OCI-LY7 (cell line): ENCODE measurements at regions not wholly inside any gene's neighbourhood (a gene's known extent, or its start where the extent isn't known, plus 50 kb on each side); places are given as distances from the start of the nearest gene placed in this dataset.

ENCODE experiments used
- BruUV-seq: library from RNA; stranded (reverse); fragments of 400-500 nt; replicated peaks from 2 replicates; lab custom pipeline; 2021; lab: Mats Ljungman, UMichigan
- CTCF ChIA-PET: fragments of 300-600 bp; sonication (Branson Sonifier 250); formaldehyde crosslinking; loops from one replicate; lab custom pipeline; 2022; ENCODE audit warnings: antibody characterized with exemption; ENCODE audit not compliant: unreplicated experiment; lab: Charles Lee
- POLR2A ChIA-PET: fragments of 300-600 bp; sonication (Branson Sonifier 250); formaldehyde crosslinking; loops from one replicate; lab custom pipeline; 2022; ENCODE audit warnings: antibody characterized with exemption; lab: Charles Lee
- DNase-seq: peaks from one replicate; pipeline ENCODE4 v3.0.0-alpha.2; 2015; ENCODE audit warnings: low spot score
- H2AFZ ChIP-seq: fragments of 200-600 bp; sonication (generic), shearing (Covaris generic); 2 replicates; pipeline ENCODE4 v1.6.1; 2014; ENCODE audit warnings: mild to moderate bottlenecking, antibody characterized with exemption, low read length, moderate library complexity
- H3K27ac ChIP-seq: fragments of 200-600 bp; sonication (generic); 2 replicates; pipeline ENCODE4 v1.5.1; 2014; ENCODE audit warnings: mixed run types, low read depth, mild to moderate bottlenecking, moderate library complexity, low read length, inconsistent platforms; ENCODE audit not compliant: poor library complexity, severe bottlenecking
- H3K36me3 ChIP-seq: fragments of 200-600 bp; sonication (generic); 2 replicates; pipeline ENCODE4 v1.6.1; 2014; ENCODE audit warnings: mild to moderate bottlenecking, antibody characterized with exemption, low read length, moderate library complexity, mixed read lengths; ENCODE audit not compliant: insufficient read depth
- H3K4me1 ChIP-seq: fragments of 200-600 bp; sonication (generic); 2 replicates; pipeline ENCODE4 v1.5.1; 2014; ENCODE audit warnings: mild to moderate bottlenecking, low read length; ENCODE audit not compliant: insufficient read depth, poor library complexity, severe bottlenecking
- H3K4me2 ChIP-seq: fragments of 200-600 bp; sonication (generic); 2 replicates; pipeline ENCODE4 v1.6.1; 2014; ENCODE audit warnings: mild to moderate bottlenecking, low read length
- H3K4me3 ChIP-seq: fragments of 200-600 bp; sonication (generic); 2 replicates; pipeline ENCODE4 v1.5.1; 2014; ENCODE audit warnings: mild to moderate bottlenecking, low read depth, low read length; ENCODE audit not compliant: poor library complexity, severe bottlenecking
- H3K79me2 ChIP-seq: fragments of 200-600 bp; sonication (generic); 2 replicates; pipeline ENCODE4 v1.6.1; 2016; ENCODE audit warnings: low read depth, mild to moderate bottlenecking, low read length, moderate library complexity, mixed read lengths; ENCODE audit not compliant: insufficient read depth
- H3K9me2 ChIP-seq: fragments of 200-600 bp; sonication (generic); 2 replicates; pipeline ENCODE4 v1.6.1; 2016; ENCODE audit warnings: mild to moderate bottlenecking, low read length, mixed read lengths; ENCODE audit not compliant: insufficient read depth
- H3K9me3 ChIP-seq: fragments of 200-600 bp; sonication (generic); 2 replicates; pipeline ENCODE4 v1.6.1; 2014; ENCODE audit warnings: mild to moderate bottlenecking, mixed run types, low read length, mixed read lengths
- H4K20me1 ChIP-seq: fragments of 200-600 bp; sonication (generic); 2 replicates; pipeline ENCODE4 v1.6.1; 2014; ENCODE audit warnings: mild to moderate bottlenecking, antibody characterized with exemption, low read length, moderate library complexity, mixed read lengths; ENCODE audit not compliant: insufficient read depth
- EZH2phosphoT487 ChIP-seq: fragments of 200-600 bp; sonication (generic); IDR thresholded peaks from 2 replicates; pipeline ENCODE4 v1.6.1; 2018; ENCODE audit warnings: low read depth, borderline replicate concordance, mild to moderate bottlenecking, mixed run types, antibody characterized with exemption, low read length, moderate library complexity, mixed read lengths
- intact Hi-C: fragments of 100-400 bp; cut with micrococcal nuclease; formaldehyde crosslinking; loops from one replicate; pipeline ENCODE4 v1.10.0; 2022; ENCODE audit not compliant: unreplicated experiment
- TF ChIP-seq, protein P1 (sequence below): fragments of 200-600 bp; sonication (generic); conservative IDR thresholded peaks from 2 replicates; pipeline ENCODE4 v1.5.1; 2014; ENCODE audit warnings: mild to moderate bottlenecking, antibody characterized with exemption, low read length, moderate library complexity, mixed read lengths

DNA sequence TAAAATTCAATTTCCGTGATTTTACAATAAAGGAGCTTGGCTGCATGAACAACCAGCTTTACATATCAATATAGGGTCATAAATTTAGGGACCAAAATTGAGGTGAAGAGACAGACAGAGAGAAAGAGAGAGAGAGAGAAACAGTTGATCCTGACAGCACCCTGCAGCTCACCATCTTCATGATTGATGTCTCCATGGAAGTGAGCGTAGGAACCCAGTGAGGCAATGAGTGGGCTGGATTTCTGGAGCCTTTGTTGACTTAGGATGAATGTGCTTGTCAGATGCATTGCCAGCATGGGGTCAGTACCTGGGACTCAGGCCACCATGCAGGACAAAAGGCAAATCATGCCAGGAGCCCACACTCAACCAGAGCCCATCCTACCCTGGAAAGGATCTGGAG is 165.1 kb upstream of the SYNDIG1 start:
- H3K9me3 ChIP-seq: no peaks in the 10 kb centered on the region
- no peak overlapping the region for H3K27ac ChIP-seq
- no peak for DNase-seq
- H3K36me3 ChIP-seq: no peaks in the 10 kb centered on the region
- no peak overlapping the region for H2AFZ ChIP-seq
- no peak overlapping the region for H3K4me2 ChIP-seq
- CTCF ChIA-PET: no interaction called here
- no peaks in the 10 kb centered on the region for H3K4me1 ChIP-seq
- POLR2A ChIA-PET: no interaction called here
- no peaks in the 10 kb centered on the region for H4K20me1 ChIP-seq
- no peak overlapping the region for H3K4me3 ChIP-seq
- BruUV-seq: no TSS peak
- TF ChIP-seq EZH2phosphoT487: no peak
- TF ChIP-seq, protein P1, sequence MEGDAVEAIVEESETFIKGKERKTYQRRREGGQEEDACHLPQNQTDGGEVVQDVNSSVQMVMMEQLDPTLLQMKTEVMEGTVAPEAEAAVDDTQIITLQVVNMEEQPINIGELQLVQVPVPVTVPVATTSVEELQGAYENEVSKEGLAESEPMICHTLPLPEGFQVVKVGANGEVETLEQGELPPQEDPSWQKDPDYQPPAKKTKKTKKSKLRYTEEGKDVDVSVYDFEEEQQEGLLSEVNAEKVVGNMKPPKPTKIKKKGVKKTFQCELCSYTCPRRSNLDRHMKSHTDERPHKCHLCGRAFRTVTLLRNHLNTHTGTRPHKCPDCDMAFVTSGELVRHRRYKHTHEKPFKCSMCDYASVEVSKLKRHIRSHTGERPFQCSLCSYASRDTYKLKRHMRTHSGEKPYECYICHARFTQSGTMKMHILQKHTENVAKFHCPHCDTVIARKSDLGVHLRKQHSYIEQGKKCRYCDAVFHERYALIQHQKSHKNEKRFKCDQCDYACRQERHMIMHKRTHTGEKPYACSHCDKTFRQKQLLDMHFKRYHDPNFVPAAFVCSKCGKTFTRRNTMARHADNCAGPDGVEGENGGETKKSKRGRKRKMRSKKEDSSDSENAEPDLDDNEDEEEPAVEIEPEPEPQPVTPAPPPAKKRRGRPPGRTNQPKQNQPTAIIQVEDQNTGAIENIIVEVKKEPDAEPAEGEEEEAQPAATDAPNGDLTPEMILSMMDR: no peak
- no peaks in the 10 kb centered on the region for H3K9me2 ChIP-seq
- intact Hi-C loops: no loop called here
- H3K79me2 ChIP-seq: no peaks in the 10 kb centered on the region

DNA sequence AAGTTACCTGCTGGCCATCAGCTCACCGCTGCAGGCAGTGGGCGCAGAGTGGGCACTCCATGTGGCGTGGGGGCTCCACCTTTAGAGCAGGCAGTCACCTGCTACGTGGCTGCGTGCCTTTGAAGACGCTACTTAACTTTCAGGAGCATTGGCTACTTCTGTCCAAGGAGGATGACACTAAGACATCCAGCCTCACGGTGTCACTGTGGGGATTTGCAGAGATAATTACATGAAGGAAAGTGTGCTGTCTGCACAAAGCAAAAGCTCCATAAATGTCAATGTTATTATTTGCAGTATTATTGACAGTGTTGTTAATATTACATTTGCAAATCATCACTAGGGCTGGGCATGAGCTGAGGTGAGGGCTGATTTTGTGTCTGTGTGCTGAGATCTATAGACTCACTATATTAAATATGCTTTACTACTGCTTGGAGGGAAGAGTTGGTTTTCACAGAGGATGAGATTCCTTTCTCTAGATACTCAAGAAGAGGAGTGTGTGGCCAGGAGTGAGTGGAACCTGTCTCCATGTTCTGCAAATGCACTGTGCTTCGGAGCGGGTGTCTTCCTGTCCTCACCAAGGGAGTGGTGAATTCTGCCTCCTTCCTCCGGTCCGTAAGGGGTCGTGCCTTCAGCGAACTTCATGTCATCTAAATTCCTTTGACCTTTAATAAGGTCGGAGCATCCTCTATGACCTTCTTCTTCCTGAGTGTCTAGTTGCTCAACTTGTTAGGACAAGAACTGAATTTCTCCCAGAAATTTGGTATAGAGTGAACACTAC is 165.8 kb upstream of the SYNDIG1 start:
- H3K27ac ChIP-seq: no peak overlapping the region
- H3K4me3 ChIP-seq: no peak overlapping the region
- H2AFZ ChIP-seq: no peak overlapping the region
- BruUV-seq: no TSS peak
- ChIA-PET CTCF (no interaction called here), POLR2A (no interaction called here)
- H3K4me1 ChIP-seq: no peaks in the 10 kb centered on the region
- H3K36me3 ChIP-seq: no peaks in the 10 kb centered on the region
- H3K4me2 ChIP-seq: no peak overlapping the region
- no peaks in the 10 kb centered on the region for H3K79me2 ChIP-seq
- TF ChIP-seq EZH2phosphoT487: no peak
- TF ChIP-seq, protein P1: no peak
- intact Hi-C loops: no loop called here
- H4K20me1 ChIP-seq: no peaks in the 10 kb centered on the region
- H3K9me3 ChIP-seq: no peaks in the 10 kb centered on the region
- DNase-seq: no peak
- H3K9me2 ChIP-seq: no peaks in the 10 kb centered on the region

DNA sequence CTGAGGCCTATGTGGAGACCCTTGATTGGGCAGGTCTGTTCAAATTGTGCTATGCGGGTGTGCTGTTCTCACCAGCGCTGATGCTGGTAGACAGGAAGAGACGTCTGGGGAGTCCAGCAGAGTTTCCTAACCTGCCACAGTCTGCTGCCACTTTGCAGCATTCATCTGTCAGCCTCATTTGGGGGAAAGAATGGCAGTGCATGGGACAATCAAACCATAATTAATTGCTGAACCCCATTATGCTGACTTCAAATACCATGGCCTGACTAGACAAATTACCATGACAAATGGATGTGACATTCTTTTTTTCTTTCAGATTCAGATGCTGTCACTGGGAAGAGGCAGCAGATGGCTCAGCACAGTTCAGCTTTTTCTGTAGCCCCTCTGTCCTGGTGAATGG is 171.4 kb upstream of the SYNDIG1 start:
- H3K4me1 ChIP-seq: no peaks in the 10 kb centered on the region
- no peak overlapping the region for H3K27ac ChIP-seq
- no peaks in the 10 kb centered on the region for H3K9me2 ChIP-seq
- intact Hi-C loops: no loop called here
- no peaks in the 10 kb centered on the region for H4K20me1 ChIP-seq
- no peaks in the 10 kb centered on the region for H3K36me3 ChIP-seq
- H3K4me2 ChIP-seq: no peak overlapping the region
- no peaks in the 10 kb centered on the region for H3K9me3 ChIP-seq
- no peaks in the 10 kb centered on the region for H3K79me2 ChIP-seq
- no peak for DNase-seq
- no peak overlapping the region for H3K4me3 ChIP-seq
- no peak overlapping the region for H2AFZ ChIP-seq
- ChIA-PET POLR2A (no interaction called here), CTCF (no interaction called here)
- TF ChIP-seq EZH2phosphoT487: no peak
- TF ChIP-seq, protein P1: no peak
- no TSS peak for BruUV-seq
